ENCODE measurements at regions not wholly inside any gene's neighbourhood (a gene's known extent, or its start where the extent isn't known, plus 50 kb on each side); places are given as distances from the start of the nearest gene placed in this dataset.

DNA sequence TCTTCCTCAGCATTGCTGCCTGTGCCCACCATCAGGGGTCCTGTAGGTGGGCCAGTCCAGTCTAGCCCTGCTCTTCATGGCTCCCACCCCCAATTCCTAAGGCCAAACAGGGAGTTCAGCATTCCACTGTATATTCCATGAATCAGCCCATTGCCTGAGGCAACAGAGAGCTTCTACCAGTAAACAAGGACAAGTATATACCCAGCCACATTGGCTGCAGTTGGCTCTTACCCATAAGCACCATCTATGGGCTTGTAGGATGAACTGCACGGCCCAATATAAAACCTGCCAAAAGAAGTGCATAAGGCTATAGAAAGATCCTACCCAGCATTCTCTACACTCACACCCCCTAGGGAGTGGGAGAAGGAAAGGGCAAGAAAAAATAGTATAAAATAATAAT lies 95.1 kb upstream of the SALL3 start:
- no peak overlapping the region for H3K4me3 Mint-ChIP-seq
- H3K36me3 ChIP-seq (ENCODE audit: control insufficient read depth in 2 of 3, insufficient read depth in 3 of 3, low read length in 3 of 3), result no peaks in the 10 kb centered on the region
- ATAC-seq (no peak), DNase-seq (no peak)
- no peak overlapping the region for H3K27ac ChIP-seq (ENCODE audit: low read depth, low read length)
- ChIA-PET POLR2A (no interaction called here), CTCF (no interaction called here)
- H3K27ac Mint-ChIP-seq, result no peak overlapping the region
- H3K4me1 ChIP-seq (ENCODE audit: control insufficient read depth in 2 of 2, insufficient read depth in 2 of 2, low read length in 2 of 2), result no peaks in the 10 kb centered on the region
- H3K4me3 ChIP-seq (ENCODE audit: low read length), result no peak overlapping the region
- H3K9me3 ChIP-seq (ENCODE audit: control insufficient read depth in 2 of 3, low read length in 3 of 3), result peaks cover 0 to 24% (median 0%) of the 10 kb centered on the region in 3 experiments
- intact Hi-C loops (cut with micrococcal nuclease), result no loop called here
- peaks cover 0 to 22% (median 10%) of the 10 kb centered on the region in 5 donors for H3K27me3 Mint-ChIP-seq
- no peaks in the 10 kb centered on the region for H3K4me1 Mint-ChIP-seq
- peaks cover 0 to 3% (median 0%) of the 10 kb centered on the region in 5 donors for H3K36me3 Mint-ChIP-seq
- H3K27me3 ChIP-seq (ENCODE audit: control insufficient read depth in 2 of 2, insufficient read depth in 2 of 2, low read length in 2 of 2), result no peaks in the 10 kb centered on the region
- H3K9me3 Mint-ChIP-seq, result peaks cover 9 to 57% (median 41%) of the 10 kb centered on the region in 11 donors

DNA sequence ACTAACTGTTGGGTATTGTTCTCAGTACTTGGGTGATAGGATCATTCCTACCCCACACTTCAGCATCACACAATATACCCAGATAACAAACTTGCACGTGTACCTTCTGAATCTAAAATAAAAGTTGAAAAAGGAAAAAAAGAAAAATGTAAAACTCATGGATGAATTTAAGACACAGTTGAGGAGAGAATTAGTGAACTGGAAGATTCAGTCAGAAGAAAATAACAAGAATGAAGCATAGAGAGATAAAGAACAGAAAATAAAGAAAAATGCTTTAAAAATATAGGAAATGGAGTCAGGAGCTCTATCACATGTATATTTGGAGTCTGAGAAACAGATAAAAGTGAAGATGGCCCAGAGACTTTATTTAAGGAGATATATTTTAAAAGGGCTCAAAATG lies 90.4 kb upstream of the SALL3 start:
- Histone ChIP-seq H3K4me1 (ENCODE audit: control insufficient read depth in 2 of 2, insufficient read depth in 2 of 2, low read length in 2 of 2) (no peaks in the 10 kb centered on the region), H3K27ac (ENCODE audit: low read depth, low read length) (no peak overlapping the region), H3K36me3 (ENCODE audit: control insufficient read depth in 2 of 3, insufficient read depth in 3 of 3, low read length in 3 of 3) (no peaks in the 10 kb centered on the region), H3K27me3 (ENCODE audit: control insufficient read depth in 2 of 2, insufficient read depth in 2 of 2, low read length in 2 of 2) (no peaks in the 10 kb centered on the region), H3K4me3 (ENCODE audit: low read length) (no peak overlapping the region), H3K9me3 (ENCODE audit: control insufficient read depth in 2 of 3, low read length in 3 of 3) (peaks cover 0 to 15% (median 0%) of the 10 kb centered on the region in 3 experiments)
- peaks cover 0 to 4% (median 0%) of the 10 kb centered on the region in 5 donors for H3K27me3 Mint-ChIP-seq
- POLR2A ChIA-PET, result no interaction called here
- intact Hi-C loops (cut with micrococcal nuclease), result no loop called here
- no peaks in the 10 kb centered on the region for H3K36me3 Mint-ChIP-seq
- H3K9me3 Mint-ChIP-seq, result peaks cover 11 to 66% (median 37%) of the 10 kb centered on the region in 11 donors
- no peak for DNase-seq
- no peaks in the 10 kb centered on the region for H3K4me1 Mint-ChIP-seq
- H3K27ac Mint-ChIP-seq, result no peak overlapping the region
- H3K4me3 Mint-ChIP-seq, result no peak overlapping the region
- no peak for ATAC-seq
- CTCF ChIA-PET, result no interaction called here

DNA sequence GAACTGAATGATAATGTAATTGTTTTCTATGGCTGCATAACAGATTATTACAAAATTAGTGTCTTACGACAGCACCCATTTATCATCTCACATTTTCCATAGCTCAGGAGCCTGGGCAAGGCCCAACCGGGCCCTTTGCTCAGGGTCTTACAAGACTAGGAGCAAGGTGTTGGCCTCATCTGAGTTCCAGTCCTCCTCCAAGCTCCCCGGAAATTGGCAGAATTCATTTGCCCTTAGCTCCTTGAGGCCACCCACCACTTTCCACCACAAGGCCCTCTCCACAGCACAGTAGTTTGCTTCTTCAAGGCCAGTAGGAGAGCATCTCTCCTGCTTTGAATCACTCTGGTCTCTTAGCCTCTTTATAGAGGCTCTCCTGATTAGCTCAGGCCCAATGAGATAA lies 89.2 kb upstream of the SALL3 start:
- H3K27ac ChIP-seq (ENCODE audit: low read depth, low read length), result no peak overlapping the region
- ATAC-seq (no peak), DNase-seq (no peak)
- H3K4me3 ChIP-seq (ENCODE audit: low read length), result no peak overlapping the region
- intact Hi-C loops (cut with micrococcal nuclease), result no loop called here
- peaks cover 0 to 11% (median 0%) of the 10 kb centered on the region in 3 experiments for H3K9me3 ChIP-seq (ENCODE audit: control insufficient read depth in 2 of 3, low read length in 3 of 3)
- ChIA-PET CTCF (interaction anchor here (0.6 kb wide), 1 partner anchor 10 kb away, joined by 3 read pairs; no protein-coding TSS in a partner anchor), POLR2A (no interaction called here)
- H3K36me3 Mint-ChIP-seq, result no peaks in the 10 kb centered on the region
- peaks cover 11 to 55% (median 31%) of the 10 kb centered on the region in 11 donors for H3K9me3 Mint-ChIP-seq
- H3K27me3 Mint-ChIP-seq, result peaks cover 0 to 8% (median 0%) of the 10 kb centered on the region in 5 donors
- no peaks in the 10 kb centered on the region for H3K4me1 Mint-ChIP-seq
- H3K27ac Mint-ChIP-seq, result no peak overlapping the region
- H3K36me3 ChIP-seq (ENCODE audit: control insufficient read depth in 2 of 3, insufficient read depth in 3 of 3, low read length in 3 of 3), result no peaks in the 10 kb centered on the region
- no peak overlapping the region for H3K4me3 Mint-ChIP-seq
- H3K27me3 ChIP-seq (ENCODE audit: control insufficient read depth in 2 of 2, insufficient read depth in 2 of 2, low read length in 2 of 2), result no peaks in the 10 kb centered on the region
- no peaks in the 10 kb centered on the region for H3K4me1 ChIP-seq (ENCODE audit: control insufficient read depth in 2 of 2, insufficient read depth in 2 of 2, low read length in 2 of 2)

GRCh38 chr18:78891185-78891762 lies 88.3 kb upstream of the SALL3 start:
- no peaks in the 10 kb centered on the region for H3K36me3 ChIP-seq (ENCODE audit: control insufficient read depth in 2 of 3, insufficient read depth in 3 of 3, low read length in 3 of 3)
- H3K9me3 Mint-ChIP-seq, result peaks cover 9 to 46% (median 25%) of the 10 kb centered on the region in 11 donors
- H3K27ac ChIP-seq (ENCODE audit: low read depth, low read length), result no peak overlapping the region
- H3K27me3 Mint-ChIP-seq, result peaks cover 0 to 8% (median under 1%) of the 10 kb centered on the region in 5 donors
- peaks cover 0 to 11% (median 0%) of the 10 kb centered on the region in 3 experiments for H3K9me3 ChIP-seq (ENCODE audit: control insufficient read depth in 2 of 3, low read length in 3 of 3)
- no peak overlapping the region for H3K4me3 ChIP-seq (ENCODE audit: low read length)
- intact Hi-C loops (cut with micrococcal nuclease), result no loop called here
- ATAC-seq (no peak), DNase-seq (no peak)
- no peak overlapping the region for H3K4me3 Mint-ChIP-seq
- H3K4me1 ChIP-seq (ENCODE audit: control insufficient read depth in 2 of 2, insufficient read depth in 2 of 2, low read length in 2 of 2), result no peaks in the 10 kb centered on the region
- ChIA-PET POLR2A (no interaction called here), CTCF (no interaction called here)
- no peaks in the 10 kb centered on the region for H3K36me3 Mint-ChIP-seq
- H3K27ac Mint-ChIP-seq, result no peak overlapping the region
- H3K27me3 ChIP-seq (ENCODE audit: control insufficient read depth in 2 of 2, insufficient read depth in 2 of 2, low read length in 2 of 2), result no peaks in the 10 kb centered on the region
- H3K4me1 Mint-ChIP-seq, result no peaks in the 10 kb centered on the region

- DNase-seq, result no peak
- Histone ChIP-seq H3K4me1 (ENCODE audit: control insufficient read depth in 2 of 2, insufficient read depth in 2 of 2, low read length in 2 of 2) (no peaks in the 10 kb centered on the region), H3K9me3 (ENCODE audit: control insufficient read depth in 2 of 3, low read length in 3 of 3) (peaks cover 0 to 11% (median 0%) of the 10 kb centered on the region in 3 experiments), H3K27me3 (ENCODE audit: control insufficient read depth in 2 of 2, insufficient read depth in 2 of 2, low read length in 2 of 2) (no peaks in the 10 kb centered on the region), H3K4me3 (ENCODE audit: low read length) (no peak overlapping the region), H3K27ac (ENCODE audit: low read depth, low read length) (no peak overlapping the region), H3K36me3 (ENCODE audit: control insufficient read depth in 2 of 3, insufficient read depth in 3 of 3, low read length in 3 of 3) (no peaks in the 10 kb centered on the region)
- no peak for ATAC-seq
- ChIA-PET POLR2A (no interaction called here), CTCF (no interaction called here)
- Mint-ChIP-seq H3K9me3 (peaks cover 7 to 37% (median 20%) of the 10 kb centered on the region in 11 donors), H3K4me3 (no peak overlapping the region), H3K4me1 (no peaks in the 10 kb centered on the region), H3K27me3 (peaks cover 0 to 8% (median 0%) of the 10 kb centered on the region in 5 donors), H3K36me3 (no peaks in the 10 kb centered on the region), H3K27ac (no peak overlapping the region)
- intact Hi-C loops (cut with micrococcal nuclease), result no loop called here
Measured at GRCh38 chr18:78892177-78892576, 87.4 kb upstream of the SALL3 start.

- no peak overlapping the region for H3K4me3 ChIP-seq (ENCODE audit: low read length)
- ChIA-PET CTCF (no interaction called here), POLR2A (no interaction called here)
- H3K4me1 Mint-ChIP-seq, result no peaks in the 10 kb centered on the region
- peaks cover 0 to 11% (median 0%) of the 10 kb centered on the region in 3 experiments for H3K9me3 ChIP-seq (ENCODE audit: control insufficient read depth in 2 of 3, low read length in 3 of 3)
- no peaks in the 10 kb centered on the region for H3K4me1 ChIP-seq (ENCODE audit: control insufficient read depth in 2 of 2, insufficient read depth in 2 of 2, low read length in 2 of 2)
- ATAC-seq (no peak), DNase-seq (no peak)
- H3K27ac Mint-ChIP-seq, result no peak overlapping the region
- intact Hi-C loops (cut with micrococcal nuclease), result no loop called here
- no peaks in the 10 kb centered on the region for H3K36me3 ChIP-seq (ENCODE audit: control insufficient read depth in 2 of 3, insufficient read depth in 3 of 3, low read length in 3 of 3)
- H3K27ac ChIP-seq (ENCODE audit: low read depth, low read length), result no peak overlapping the region
- H3K4me3 Mint-ChIP-seq, result no peak overlapping the region
- H3K27me3 ChIP-seq (ENCODE audit: control insufficient read depth in 2 of 2, insufficient read depth in 2 of 2, low read length in 2 of 2), result no peaks in the 10 kb centered on the region
- H3K27me3 Mint-ChIP-seq, result peaks cover 0 to 8% (median 0%) of the 10 kb centered on the region in 5 donors
- H3K9me3 Mint-ChIP-seq, result peaks cover 4 to 34% (median 19%) of the 10 kb centered on the region in 11 donors
- no peaks in the 10 kb centered on the region for H3K36me3 Mint-ChIP-seq
Measured at GRCh38 chr18:78892721-78893120, 86.9 kb upstream of the SALL3 start.

DNA sequence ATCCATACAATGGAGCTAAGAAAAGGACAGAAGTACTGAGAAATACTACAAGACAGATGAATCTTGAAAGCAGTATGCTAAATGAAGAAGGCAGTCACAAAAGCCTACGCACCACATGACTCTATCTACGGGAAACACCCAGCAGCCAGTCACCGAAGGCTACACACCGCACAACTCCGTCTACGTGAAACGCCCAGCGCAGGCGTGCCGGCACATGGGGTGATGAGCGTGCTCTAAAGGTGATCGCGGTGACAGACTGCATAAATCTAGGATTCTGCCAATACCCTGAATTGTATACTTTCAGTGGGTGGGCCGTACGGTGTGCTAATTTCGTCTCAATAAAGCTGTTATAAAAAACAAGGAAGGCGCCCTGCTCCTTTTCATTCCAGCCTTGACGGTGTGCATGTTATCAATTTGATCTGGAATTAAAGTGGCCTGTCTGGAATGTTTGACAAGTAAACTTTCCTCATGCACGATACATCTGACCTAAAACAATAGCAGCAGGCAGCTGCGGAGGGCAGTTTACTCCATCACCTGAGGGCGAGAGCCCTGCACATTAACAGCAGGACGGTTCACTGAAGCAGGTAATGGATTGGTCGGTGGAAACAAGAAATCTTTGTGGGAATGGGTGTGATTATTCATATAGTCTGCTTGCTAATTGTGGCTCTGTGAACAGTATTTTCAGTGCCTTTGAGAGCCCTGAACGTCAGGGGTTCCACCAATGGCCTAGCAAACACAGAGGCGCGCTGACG lies 86.2 kb upstream of the SALL3 start:
- CTCF ChIA-PET, result no interaction called here
- no peak for ATAC-seq
- H3K36me3 Mint-ChIP-seq, result no peaks in the 10 kb centered on the region
- no peak overlapping the region for H3K4me3 Mint-ChIP-seq
- H3K27me3 ChIP-seq (ENCODE audit: control insufficient read depth in 2 of 2, insufficient read depth in 2 of 2, low read length in 2 of 2), result no peaks in the 10 kb centered on the region
- POLR2A ChIA-PET, result no interaction called here
- H3K27me3 Mint-ChIP-seq, result peaks cover 0 to 14% (median 0%) of the 10 kb centered on the region in 5 donors
- H3K36me3 ChIP-seq (ENCODE audit: control insufficient read depth in 2 of 3, insufficient read depth in 3 of 3, low read length in 3 of 3), result no peaks in the 10 kb centered on the region
- no peak overlapping the region for H3K27ac ChIP-seq (ENCODE audit: low read depth, low read length)
- H3K4me1 Mint-ChIP-seq, result no peaks in the 10 kb centered on the region
- H3K4me3 ChIP-seq (ENCODE audit: low read length), result no peak overlapping the region
- intact Hi-C loops (cut with micrococcal nuclease), result no loop called here
- peaks cover 4 to 30% (median 16%) of the 10 kb centered on the region in 11 donors for H3K9me3 Mint-ChIP-seq
- DNase-seq, result no peak
- no peaks in the 10 kb centered on the region for H3K4me1 ChIP-seq (ENCODE audit: control insufficient read depth in 2 of 2, insufficient read depth in 2 of 2, low read length in 2 of 2)
- no peak overlapping the region for H3K27ac Mint-ChIP-seq
- H3K9me3 ChIP-seq (ENCODE audit: control insufficient read depth in 2 of 3, low read length in 3 of 3), result peaks cover 0 to 10% (median 0%) of the 10 kb centered on the region in 3 experiments
